HG03097 (cell line): ENCODE measurements at regions not wholly inside any gene's neighbourhood (a gene's known extent, or its start where the extent isn't known, plus 50 kb on each side); places are given as distances from the start of the nearest gene placed in this dataset.

Source experiments
- ATAC-seq: cut with Tn5 transposase; IDR thresholded peaks from one replicate; pipeline ENCODE4 v1.9.1; 2021; ENCODE audit not compliant: unreplicated experiment, low FRiP score

DNA sequence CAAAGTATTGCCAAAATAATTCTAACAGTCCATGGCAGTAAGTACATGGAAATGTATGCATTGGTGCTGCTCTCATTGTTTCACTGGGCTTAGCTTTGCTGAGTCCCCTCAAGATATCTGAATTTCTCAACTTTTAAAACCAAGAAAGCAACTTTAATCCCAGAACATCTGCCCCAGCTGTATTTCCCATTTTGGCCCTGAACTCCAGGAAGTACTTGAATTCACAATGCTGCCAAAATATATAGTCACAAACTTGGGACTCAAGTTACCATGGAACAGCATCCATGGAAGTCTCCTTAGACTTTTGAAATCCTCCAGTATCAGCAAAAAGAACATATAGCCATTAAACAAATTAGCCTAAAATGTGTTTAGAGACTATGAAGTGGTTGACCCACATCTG lies 78.5 kb upstream of the FLRT2 start:
- ATAC-seq, result no peak

DNA sequence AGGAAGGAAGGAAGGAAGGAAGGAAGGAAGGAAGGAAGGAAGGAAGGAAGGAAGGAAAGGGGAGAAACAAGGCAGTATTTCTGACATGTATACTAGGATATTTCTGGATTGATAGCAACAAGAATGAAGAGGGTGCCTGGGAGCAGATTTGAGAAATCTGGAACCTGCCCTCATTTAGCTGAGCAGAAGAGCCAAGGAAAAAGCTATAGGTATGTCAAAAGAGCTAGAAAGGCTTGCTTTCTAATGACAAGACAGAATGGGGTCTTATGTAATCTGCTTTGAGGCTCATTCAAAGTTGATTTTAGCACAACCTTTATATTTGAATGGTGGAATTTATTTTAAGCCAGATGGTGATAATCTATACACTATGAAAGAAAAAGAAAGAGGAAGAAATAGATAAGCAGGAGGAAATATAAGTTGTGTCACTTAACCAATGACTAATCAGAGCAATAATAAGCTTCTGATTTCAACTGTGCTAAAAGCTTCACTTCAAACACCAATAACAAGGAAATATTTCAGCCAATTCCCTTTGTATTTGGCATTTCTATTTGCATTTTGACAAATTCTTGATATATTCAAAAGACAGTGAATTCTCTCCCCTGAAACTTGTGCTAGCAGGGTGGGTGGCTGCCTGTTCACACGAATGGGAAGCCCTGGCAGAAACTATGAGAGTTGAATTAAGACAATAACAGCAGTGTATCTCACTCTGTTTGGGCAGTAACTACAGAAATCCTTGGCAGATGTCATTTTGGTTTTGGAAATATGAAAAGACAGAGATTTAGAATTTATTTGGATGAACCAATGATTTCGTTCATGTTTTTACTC lies 76.3 kb upstream of the FLRT2 start:
- ATAC-seq, result no peak

DNA sequence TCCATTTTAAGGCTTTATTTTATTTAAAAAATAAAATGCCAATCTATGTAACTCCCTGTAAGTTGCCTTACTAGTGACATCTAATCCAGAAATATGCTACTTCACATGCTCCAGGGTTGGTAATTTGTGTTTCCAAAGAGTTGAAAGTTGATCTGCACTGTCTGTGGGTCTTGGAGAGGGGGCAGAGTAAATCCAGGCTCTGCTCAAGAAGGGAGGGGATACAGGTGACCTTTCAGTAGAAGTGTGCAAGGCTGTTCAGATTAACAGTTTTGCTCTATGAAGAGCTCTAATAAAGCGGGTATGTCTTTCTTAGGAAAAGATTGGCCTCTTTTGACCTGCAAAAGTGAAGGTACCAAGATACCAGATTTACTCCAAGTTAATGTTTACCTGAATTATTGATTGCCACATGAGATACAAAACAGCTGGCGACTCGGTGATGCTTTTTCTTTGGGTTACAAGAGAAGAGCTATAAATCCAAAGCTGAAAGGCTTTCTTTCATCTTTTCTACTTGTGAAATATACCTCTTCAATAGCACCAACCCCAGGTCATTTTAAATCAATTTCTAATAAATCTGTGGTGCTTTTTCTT lies 75.6 kb upstream of the FLRT2 start:
- no peak for ATAC-seq

DNA sequence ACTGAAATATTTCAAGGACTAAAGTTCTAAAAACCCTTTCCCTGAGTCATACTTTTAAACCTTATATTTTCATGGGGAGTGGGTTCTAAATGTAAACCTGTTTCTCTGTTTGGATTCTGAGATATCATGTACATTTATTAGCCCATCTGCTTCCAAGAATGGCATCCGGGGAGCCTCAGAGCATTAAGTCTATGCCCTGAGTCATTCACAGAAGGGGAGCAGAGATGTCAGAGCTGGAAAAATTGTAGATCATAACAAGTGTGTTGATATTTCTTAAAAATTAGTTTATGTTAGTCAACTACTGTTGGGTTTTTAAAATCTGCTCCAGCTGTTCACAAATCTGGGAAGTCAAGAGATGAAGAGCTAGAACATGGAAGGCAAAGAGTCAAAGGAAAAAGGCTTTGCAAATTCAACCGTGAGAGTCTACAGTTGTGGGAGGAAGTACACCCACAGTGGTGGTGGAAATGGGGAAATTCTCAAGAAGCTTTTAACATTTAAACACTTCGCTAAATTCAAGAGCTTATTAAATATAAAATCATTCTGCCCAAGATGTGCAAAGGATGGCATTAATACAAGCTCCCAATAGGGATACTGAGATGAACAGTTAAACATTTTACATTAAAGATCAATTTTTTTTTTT lies 70.5 kb upstream of the FLRT2 start:
- no peak for ATAC-seq

DNA sequence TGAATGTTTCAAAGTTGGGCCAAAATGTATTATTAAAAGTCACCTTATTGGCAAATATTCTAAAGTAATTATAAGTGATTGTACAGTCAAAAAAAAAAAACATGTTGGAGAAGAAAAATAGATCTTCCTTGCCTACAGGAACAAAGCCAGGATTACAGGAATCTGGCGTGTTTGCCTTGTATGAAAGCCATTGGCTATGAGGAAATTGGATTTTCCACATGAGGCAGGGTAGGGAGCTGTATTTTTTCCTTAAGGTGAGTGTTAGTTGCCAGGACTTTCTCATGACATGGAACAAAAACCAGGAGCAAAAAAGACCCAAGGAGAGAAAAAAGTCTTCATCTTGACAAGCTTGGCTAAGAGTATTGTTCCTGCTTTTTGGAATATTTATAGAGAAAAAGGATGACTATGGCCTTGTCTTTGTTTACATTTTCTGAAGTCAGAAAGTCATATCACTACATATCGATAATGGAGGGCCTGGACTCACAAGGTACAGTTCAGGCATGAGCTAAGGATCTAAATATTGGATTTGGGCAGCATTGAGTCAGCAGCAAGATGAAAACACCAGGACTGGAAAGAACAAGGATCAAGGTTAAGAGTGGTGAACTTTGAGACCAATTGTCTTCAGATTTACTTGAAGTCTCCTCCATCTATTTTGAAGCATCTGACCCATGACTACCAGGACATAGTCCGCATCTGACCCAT lies 68.4 kb upstream of the FLRT2 start:
- no peak for ATAC-seq

DNA sequence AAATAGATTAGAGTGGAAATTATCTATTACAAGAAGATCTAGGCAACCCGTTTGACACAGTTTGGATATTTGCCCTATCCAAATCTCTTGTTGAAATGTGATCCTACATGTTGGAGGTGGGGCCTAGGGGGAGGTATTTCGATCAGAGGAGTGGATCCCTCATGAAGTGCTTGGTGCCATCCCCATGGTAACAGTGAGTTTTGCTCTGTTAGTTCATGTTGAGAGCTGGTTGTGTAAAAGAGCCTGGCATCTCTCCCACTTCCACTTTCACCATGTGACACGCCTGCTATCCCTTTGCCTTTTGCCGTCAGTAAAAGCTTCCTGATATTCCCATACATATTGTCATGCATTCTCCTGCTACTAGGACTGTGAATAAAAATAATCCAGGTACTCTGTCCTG lies 66.4 kb upstream of the FLRT2 start:
- no peak for ATAC-seq

DNA sequence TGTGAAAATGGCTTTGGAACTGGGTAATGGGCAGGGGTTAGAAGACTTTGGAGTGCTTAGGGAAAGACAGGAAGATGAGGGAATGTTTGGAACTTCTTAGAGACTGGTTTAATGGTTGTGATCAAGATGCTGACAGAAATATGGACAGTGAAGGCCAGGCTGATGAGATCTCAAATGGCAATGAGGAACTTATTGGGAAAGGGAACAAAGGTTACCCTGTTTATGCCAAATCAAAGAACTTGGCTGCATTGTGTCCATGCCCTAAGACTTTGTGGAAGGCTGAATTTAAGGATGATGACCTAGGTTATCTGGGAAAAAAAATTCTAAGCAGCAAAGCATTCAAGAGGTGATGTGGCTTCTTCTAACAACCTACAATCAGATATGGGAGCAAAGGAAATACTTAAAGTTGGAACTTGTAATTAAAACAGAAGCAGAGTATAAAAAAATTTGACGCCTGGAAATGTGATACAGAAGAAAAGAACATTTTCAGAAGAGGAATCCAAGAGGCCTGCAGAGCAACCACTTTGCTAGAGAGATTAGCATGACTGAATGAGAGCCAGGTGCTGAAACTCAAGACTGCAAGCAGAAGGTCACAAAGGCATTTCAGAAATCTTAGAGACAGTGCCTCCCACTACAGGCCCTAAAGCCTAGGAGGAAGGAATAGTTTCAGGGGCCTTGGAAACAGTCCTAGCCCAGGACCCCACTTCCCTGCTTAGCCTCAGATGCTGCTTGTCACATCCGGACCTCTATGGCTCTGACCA lies 65.6 kb upstream of the FLRT2 start:
- no peak for ATAC-seq

DNA sequence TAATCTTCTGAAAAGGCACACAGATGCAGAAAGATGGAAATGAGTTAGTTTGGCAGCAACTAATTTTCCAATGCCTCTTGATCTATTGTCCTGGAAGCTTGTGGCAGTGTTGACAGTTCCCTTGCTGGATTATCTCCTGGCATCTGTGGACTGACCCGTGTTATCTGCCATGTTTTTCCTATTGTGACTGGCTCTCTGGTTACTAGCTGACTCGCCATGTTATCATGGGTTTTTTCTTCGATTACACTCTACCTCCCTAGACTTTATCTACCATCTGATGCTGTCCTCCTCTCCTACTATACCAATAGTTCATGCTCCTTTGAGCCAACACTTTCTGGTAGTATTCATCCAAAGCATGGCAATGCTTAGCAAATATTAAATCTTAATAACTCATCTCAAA lies 63.3 kb upstream of the FLRT2 start:
- ATAC-seq, result no peak

DNA sequence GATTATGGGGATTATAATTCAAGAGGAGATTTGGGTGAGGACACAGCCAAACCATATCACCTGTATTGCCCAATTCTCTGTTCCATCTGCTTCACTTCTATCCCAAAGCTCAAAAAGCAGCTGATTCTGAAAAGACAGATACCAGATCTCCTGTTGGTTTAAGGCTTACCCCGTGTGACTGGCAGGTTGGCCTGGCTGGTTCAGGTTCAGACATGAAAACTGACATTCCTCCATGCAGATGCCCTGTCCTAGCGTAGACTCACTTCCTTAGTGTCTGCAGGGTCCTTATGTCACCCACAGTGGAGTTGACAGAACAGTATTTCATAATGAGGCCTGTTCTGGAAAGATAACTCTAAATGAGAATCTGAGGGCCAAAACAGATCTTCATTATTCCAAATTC lies 61.1 kb upstream of the FLRT2 start:
- no peak for ATAC-seq

DNA sequence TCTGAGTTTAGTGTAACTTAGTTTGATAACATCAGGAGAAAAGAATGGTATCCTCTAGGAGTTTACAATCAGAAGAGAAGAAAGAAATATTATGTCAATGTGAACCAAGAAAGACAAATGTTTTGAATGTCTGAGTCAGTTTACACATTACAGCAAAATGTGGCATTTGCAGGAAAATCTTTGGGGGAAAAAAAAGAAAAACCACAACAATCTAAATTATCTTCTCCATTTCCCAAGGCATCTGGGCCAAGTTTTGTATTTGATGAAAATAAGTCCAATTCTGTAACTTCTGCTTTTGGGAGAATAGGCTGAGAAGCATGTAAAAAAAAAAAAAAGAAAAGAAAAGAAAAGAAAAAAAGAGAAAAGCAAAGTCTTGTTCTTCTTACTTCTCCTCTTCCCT lies 58.8 kb upstream of the FLRT2 start:
- ATAC-seq, result no peak

DNA sequence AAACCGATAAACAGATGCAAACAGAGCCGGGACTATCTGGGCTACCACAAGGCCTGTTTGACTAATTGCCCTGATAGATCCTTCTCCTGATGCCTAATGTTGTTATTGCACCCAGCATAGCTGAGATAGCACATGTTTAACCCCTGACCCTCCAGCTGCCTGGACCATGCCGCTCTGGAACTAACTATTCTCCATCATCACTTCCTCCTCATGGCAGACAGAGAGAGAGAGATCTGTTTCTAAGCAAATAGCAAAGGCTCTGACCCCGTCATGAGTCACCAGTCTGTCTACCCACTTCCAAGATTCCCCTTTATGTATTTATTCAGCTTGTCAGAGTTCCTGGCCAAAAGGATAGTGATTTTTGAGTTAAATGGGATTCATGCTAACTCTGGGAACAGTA lies 58.2 kb upstream of the FLRT2 start:
- ATAC-seq, result no peak

DNA sequence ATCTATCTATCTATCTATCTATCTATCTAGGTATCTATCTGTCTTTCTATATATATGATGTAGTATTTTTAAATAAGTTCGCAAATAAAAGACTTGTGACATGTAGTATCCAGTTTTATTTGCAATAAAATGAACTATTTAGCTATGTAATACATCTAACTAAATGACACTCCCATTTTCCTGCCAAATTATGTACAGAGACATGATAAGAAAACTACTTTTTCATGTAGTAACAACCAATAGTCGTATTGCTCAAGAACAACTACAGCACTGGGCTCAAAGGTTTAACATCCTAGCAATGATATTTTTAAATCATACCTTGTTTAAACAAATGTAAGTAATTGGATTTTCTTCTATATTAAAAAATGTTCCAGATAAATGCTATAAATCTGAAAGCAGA lies 55.5 kb upstream of the FLRT2 start:
- ATAC-seq, result no peak

DNA sequence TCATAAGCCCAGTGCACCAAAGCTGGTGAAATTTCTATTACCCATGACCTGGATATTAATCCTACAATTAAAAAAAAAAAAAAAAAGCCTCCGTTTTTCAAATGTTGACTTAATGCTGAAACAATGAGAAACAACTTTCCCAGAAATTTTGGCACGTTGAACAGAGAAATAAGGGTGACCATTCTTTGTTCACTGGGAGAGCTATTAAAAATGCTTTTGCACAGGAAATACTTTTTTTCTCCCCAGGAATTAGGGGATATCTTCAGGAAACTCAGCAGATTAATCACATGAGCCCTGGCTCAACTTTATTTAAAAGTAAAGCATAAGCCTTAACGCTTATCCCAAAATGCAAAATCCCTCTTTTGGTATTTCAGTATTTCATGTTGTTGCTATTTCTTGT lies 54.8 kb upstream of the FLRT2 start:
- no peak for ATAC-seq

DNA sequence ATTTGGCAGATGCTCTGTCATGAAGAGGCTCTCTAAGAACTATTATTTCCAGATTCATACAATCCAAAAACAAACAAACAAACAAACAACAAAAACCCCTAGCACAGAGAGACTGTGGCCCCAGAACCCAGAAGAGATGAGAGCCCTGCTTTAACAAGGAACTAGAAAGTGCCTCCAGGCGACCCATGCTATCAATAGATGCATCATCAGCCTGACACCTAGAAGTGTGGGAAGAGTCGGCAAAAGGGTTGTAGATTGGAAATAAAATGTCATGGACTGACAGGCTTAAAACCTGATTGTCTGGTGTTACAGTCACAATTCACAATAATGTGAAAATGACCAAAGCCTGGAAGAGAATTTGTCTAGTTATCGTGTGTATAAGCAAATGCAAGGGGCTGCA lies 50.6 kb upstream of the FLRT2 start:
- no peak for ATAC-seq

DNA sequence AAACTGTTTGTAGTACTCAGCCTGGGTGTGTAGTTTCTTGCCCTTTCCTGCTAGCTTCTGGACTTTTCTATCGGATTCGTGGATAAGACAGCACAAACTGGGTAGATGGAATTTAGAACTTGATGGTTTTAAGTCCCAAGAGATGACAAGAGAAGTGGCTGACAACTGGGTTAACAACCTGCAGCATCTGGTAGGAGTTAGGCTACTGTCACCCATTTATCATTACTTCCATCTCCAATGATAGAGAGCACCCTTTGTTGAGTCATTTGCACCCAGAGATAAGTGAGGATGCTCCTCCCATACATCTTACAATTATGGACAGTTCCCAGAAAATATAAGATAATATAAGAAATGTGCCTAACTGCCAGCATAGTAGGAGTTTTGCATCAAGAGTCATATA lies 50.2 kb upstream of the FLRT2 start:
- ATAC-seq, result no peak
